A549 (cell line): ENCODE measurements at regions not wholly inside any gene's neighbourhood (a gene's known extent, or its start where the extent isn't known, plus 50 kb on each side); places are given as distances from the start of the nearest gene placed in this dataset.

Experiments used
- ATAC-seq, 2 experiments: fragments of 200-7000 bp in 1 of 2; fragments of >200 bp in 1 of 2; cut with Nextera tagmentation in 1 of 2; cut with Tn5 transposase in 1 of 2; 3 replicates each; pipeline versions ENCODE4 v1.8.0 to v1.9.1; 2018 to 2020; ENCODE audit warnings: mild to moderate bottlenecking in 1 of 2, moderate library complexity in 1 of 2
- CTCF ChIA-PET: fragments of 300-600 bp; sonication (Branson Sonifier 250); formaldehyde crosslinking; extraction: SDS; loops from one replicate; lab custom pipeline; 2021; ENCODE audit warnings: antibody characterized with exemption, inconsistent platforms; lab: Yijun Ruan, JAX
- POLR2A ChIA-PET: fragments of 350-600 bp; formaldehyde crosslinking; extraction: SDS; loops from one replicate; lab custom pipeline; 2021; ENCODE audit warnings: antibody characterized with exemption, inconsistent platforms; lab: Yijun Ruan, JAX
- DNase-seq, 2 experiments: peaks; one replicate each; pipeline versions ENCODE4 v3.0.0 to v3.0.0-alpha.2; 2011 to 2016; ENCODE audit warnings: low read depth in 1 of 2, low spot score in 1 of 2
- FAIRE-seq: peaks from 2 replicates; lab custom pipeline; 2011; peaks lifted over from hg19 to GRCh38; lab: Jason Lieb, UNC
- H3K27ac ChIP-seq, 2 experiments: fragments of >200 bp; sonication (Bioruptor Twin); formaldehyde crosslinking; 3 replicates each; pipeline ENCODE4 v1.5.1; 2016 to 2017
- H3K4me1 ChIP-seq: fragments of >200 bp; sonication (Bioruptor Twin); formaldehyde crosslinking; 3 replicates; pipeline ENCODE4 v1.6.1; 2016
- H3K4me2 ChIP-seq: fragments of >200 bp; sonication (Bioruptor Twin); formaldehyde crosslinking; 3 replicates; pipeline ENCODE4 v1.6.1; 2016
- H3K4me3 ChIP-seq: fragments of >200 bp; sonication (Bioruptor Twin); formaldehyde crosslinking; 3 replicates; pipeline ENCODE4 v1.5.1; 2016
- H3K9me3 ChIP-seq: fragments of >200 bp; sonication (Bioruptor Twin); formaldehyde crosslinking; 3 replicates; pipeline ENCODE4 v1.6.1; 2016
- BHLHE40 ChIP-seq: IDR thresholded peaks from 2 replicates; pipeline ENCODE4 v1.6.1; 2012; ENCODE audit warnings: low read depth, low read length, inconsistent platforms
- CBX2 ChIP-seq: fragments of 200-600 bp; sonication (generic); IDR thresholded peaks from 2 replicates; pipeline ENCODE4 v1.6.1; 2016; ENCODE audit warnings: low read depth, mild to moderate bottlenecking, borderline replicate concordance
- CBX8 ChIP-seq: fragments of 200-600 bp; sonication (generic); IDR thresholded peaks from 2 replicates; pipeline ENCODE4 v1.6.1; 2016
- CEBPB ChIP-seq, 2 experiments: fragments of >200 bp in 1 of 2; sonication (Bioruptor Twin) in 1 of 2; formaldehyde crosslinking in 1 of 2; IDR thresholded peaks; 2 replicates each; pipeline ENCODE4 v1.6.1; 2012 to 2016
- EHF ChIP-seq: fragments of 250-450 bp; sonication (Bioruptor Pico); IDR thresholded peaks from 2 replicates; pipeline ENCODE4 v1.5.0; 2020; ENCODE audit warnings: mild to moderate bottlenecking
- FOSB ChIP-seq: fragments of 250-450 bp; sonication (Bioruptor Pico); IDR thresholded peaks from 2 replicates; pipeline ENCODE4 v1.5.0; 2020; ENCODE audit warnings: mild to moderate bottlenecking, moderate library complexity
- FOSL2 ChIP-seq, 2 experiments: fragments of 450-650 bp in 1 of 2; fragments of >200 bp in 1 of 2; sonication (Bioruptor Twin) in 1 of 2; formaldehyde crosslinking; IDR thresholded peaks; 2 replicates each; pipeline versions ENCODE4 v1.5.0 to v1.6.1; 2016 to 2020; ENCODE audit warnings: mild to moderate bottlenecking in 1 of 2, moderate library complexity in 1 of 2
- GATA3 ChIP-seq: IDR thresholded peaks from 2 replicates; pipeline ENCODE4 v1.6.1; 2012; ENCODE audit warnings: borderline replicate concordance
- HEYL ChIP-seq: fragments of 250-450 bp; sonication (Bioruptor Pico); IDR thresholded peaks from 2 replicates; pipeline ENCODE4 v1.8.0; 2021; ENCODE audit warnings: mild to moderate bottlenecking, moderate library complexity
- HOXB13 ChIP-seq: fragments of 250-450 bp; sonication (Bioruptor Pico); IDR thresholded peaks from 2 replicates; pipeline ENCODE4 v1.5.0; 2020; ENCODE audit warnings: low read depth, mild to moderate bottlenecking, moderate library complexity
- KDM5A ChIP-seq: fragments of 200-600 bp; sonication (generic); IDR thresholded peaks from 2 replicates; pipeline ENCODE4 v1.6.1; 2016; ENCODE audit warnings: antibody characterized with exemption, mild to moderate bottlenecking
- MAFK ChIP-seq: fragments of 450-650 bp; IDR thresholded peaks from 2 replicates; pipeline ENCODE4 v1.6.1; 2014; ENCODE audit not compliant: partially characterized antibody
- NFE2L2 ChIP-seq: fragments of 150-350 bp; conservative IDR thresholded peaks from 2 replicates; pipeline ENCODE4 v1.6.1; 2014; ENCODE audit warnings: low read length
- NPAS2 ChIP-seq: fragments of 250-450 bp; sonication (Bioruptor Pico); IDR thresholded peaks from 2 replicates; pipeline ENCODE4 v1.8.0; 2022; ENCODE audit warnings: mild to moderate bottlenecking, moderate library complexity, borderline replicate concordance
- POLR2A ChIP-seq: IDR thresholded peaks from 2 replicates; pipeline ENCODE4 v1.6.1; 2012; ENCODE audit warnings: mild to moderate bottlenecking, low read length
- POLR2AphosphoS2 ChIP-seq: conservative IDR thresholded peaks from 2 replicates; pipeline ENCODE4 v1.6.1; 2012; ENCODE audit warnings: low read length, improper control_type of control experiment, inconsistent platforms
- RAD21 ChIP-seq, 2 experiments: fragments of >200 bp in 1 of 2; sonication (Bioruptor Twin) in 1 of 2; formaldehyde crosslinking in 1 of 2; IDR thresholded peaks in 1 of 2; conservative IDR thresholded peaks in 1 of 2; 2 replicates in 1 of 2; 3 replicates in 1 of 2; pipeline ENCODE4 v1.6.1; 2012 to 2018; ENCODE audit warnings: inconsistent platforms in 1 of 2
- RNF2 ChIP-seq: fragments of 200-600 bp; sonication (generic); IDR thresholded peaks from 2 replicates; pipeline ENCODE4 v1.6.1; 2016; ENCODE audit warnings: low read depth, mild to moderate bottlenecking, antibody characterized with exemption, moderate library complexity, borderline replicate concordance
- TFCP2L1 ChIP-seq: fragments of 250-450 bp; sonication (Bioruptor Pico); IDR thresholded peaks from 2 replicates; pipeline ENCODE4 v1.5.0; 2021; ENCODE audit warnings: mild to moderate bottlenecking
- WGBS: methylation state at CpG from one replicate; pipeline ENCODE4 v1.1.6; 2017; ENCODE audit errors: missing lambda C conversion rate; 5-methylcytosine and 5-hydroxymethylcytosine counted together
- TF ChIP-seq, protein P1 (sequence below): fragments of >200 bp; sonication (Bioruptor Twin); formaldehyde crosslinking; IDR thresholded peaks from 3 replicates; pipeline ENCODE4 v1.6.1; 2016
- TF ChIP-seq, protein P2 (sequence below): IDR thresholded peaks from 2 replicates; pipeline ENCODE4 v1.6.1; 2012
- TF ChIP-seq, protein P3 (sequence below): IDR thresholded peaks from 2 replicates; pipeline ENCODE4 v1.6.1; 2012; ENCODE audit warnings: low read depth, borderline replicate concordance
- TF ChIP-seq, protein P4 (sequence below): fragments of 250-450 bp; sonication (Bioruptor Pico); IDR thresholded peaks from 2 replicates; pipeline ENCODE4 v1.5.0; 2020; ENCODE audit warnings: low read depth, mild to moderate bottlenecking, moderate library complexity

DNA sequence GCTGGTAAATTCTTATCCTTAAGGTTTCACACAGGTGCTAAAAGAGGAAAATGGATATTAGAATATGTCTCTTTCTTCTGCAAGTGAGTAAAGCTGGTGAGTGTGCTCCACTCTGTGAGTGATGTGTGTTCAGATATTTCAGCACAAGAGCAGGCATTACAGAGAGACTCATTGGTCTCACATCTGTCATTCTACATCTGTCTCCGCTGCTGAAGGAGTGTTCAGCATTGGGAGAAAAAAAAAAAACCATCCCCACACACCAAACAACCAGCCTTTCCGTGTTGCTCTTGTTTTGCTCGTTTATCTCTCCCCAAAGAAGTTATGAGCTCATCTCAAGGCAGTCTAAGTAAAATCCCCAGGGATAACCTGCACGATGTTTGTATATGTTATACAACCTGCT lies 283.9 kb upstream of the SPHKAP start:
- no peak for ATAC-seq
- Histone ChIP-seq H3K4me1 (no peaks in the 10 kb centered on the region), H3K4me3 (no peak overlapping the region), H3K27ac (no peak overlapping the region), H3K9me3 (peaks cover 3% of the 10 kb centered on the region; the same call in 2 of the 3 replicates), H3K4me2 (no peak overlapping the region)
- 6% methylated on average over 4 of the region's 4 CpGs for WGBS
- CTCF ChIA-PET: no interaction called here
- POLR2A ChIA-PET: no interaction called here
- TF ChIP-seq CBX8 (no peak), HEYL (CRISPR knock-in tag) (no peak), GATA3 (no peak), POLR2A (no peak), CBX2 (no peak), EHF (CRISPR knock-in tag) (no peak), FOSL2 (IDR thresholded peaks at IDR 0.05) (no peak), FOSL2 (CRISPR knock-in tag; IDR thresholded peaks at IDR 0.05) (no peak)
- TF ChIP-seq, protein P1, sequence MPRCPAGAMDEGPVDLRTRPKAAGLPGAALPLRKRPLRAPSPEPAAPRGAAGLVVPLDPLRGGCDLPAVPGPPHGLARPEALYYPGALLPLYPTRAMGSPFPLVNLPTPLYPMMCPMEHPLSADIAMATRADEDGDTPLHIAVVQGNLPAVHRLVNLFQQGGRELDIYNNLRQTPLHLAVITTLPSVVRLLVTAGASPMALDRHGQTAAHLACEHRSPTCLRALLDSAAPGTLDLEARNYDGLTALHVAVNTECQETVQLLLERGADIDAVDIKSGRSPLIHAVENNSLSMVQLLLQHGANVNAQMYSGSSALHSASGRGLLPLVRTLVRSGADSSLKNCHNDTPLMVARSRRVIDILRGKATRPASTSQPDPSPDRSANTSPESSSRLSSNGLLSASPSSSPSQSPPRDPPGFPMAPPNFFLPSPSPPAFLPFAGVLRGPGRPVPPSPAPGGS: no peak
- TF ChIP-seq, protein P2, sequence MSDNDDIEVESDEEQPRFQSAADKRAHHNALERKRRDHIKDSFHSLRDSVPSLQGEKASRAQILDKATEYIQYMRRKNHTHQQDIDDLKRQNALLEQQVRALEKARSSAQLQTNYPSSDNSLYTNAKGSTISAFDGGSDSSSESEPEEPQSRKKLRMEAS: no peak
- DNase-seq: no peak
- FAIRE-seq: no peak

DNA sequence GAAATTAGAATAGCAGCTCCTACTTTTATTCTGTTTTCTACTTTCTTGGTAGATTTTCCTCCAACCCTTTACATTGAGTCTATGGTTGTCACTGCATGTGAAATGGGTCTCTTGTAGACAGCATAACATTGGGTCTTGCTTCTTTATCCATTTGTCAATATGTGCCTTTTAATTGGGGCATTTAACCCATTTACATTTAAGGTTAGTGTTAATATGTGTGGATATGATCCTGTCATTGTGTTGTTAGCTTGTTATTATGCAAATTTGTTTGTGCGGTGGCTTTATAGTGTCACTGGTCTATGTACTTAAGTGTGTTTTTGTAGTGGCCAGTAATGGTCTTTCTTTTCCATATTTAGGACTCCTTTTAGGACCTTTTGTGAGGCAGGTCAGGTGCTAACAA lies 276.9 kb upstream of the SPHKAP start:
- TF ChIP-seq POLR2AphosphoS2: no peak
- TF ChIP-seq, protein P3, sequence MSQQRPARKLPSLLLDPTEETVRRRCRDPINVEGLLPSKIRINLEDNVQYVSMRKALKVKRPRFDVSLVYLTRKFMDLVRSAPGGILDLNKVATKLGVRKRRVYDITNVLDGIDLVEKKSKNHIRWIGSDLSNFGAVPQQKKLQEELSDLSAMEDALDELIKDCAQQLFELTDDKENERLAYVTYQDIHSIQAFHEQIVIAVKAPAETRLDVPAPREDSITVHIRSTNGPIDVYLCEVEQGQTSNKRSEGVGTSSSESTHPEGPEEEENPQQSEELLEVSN: no peak
- no peak for TF ChIP-seq NPAS2
- no peak for TF ChIP-seq FOSB (CRISPR knock-in tag)
- TF ChIP-seq, protein P4, sequence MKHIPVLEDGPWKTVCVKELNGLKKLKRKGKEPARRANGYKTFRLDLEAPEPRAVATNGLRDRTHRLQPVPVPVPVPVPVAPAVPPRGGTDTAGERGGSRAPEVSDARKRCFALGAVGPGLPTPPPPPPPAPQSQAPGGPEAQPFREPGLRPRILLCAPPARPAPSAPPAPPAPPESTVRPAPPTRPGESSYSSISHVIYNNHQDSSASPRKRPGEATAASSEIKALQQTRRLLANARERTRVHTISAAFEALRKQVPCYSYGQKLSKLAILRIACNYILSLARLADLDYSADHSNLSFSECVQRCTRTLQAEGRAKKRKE (CRISPR knock-in tag): no peak
- no peak for TF ChIP-seq RNF2
- no peak for TF ChIP-seq RAD21 (conservative IDR thresholded peaks at IDR 0.05 in 1 of 2, IDR thresholded peaks at IDR 0.05 in 1 of 2)
- TF ChIP-seq BHLHE40: no peak
- TF ChIP-seq TFCP2L1 (CRISPR knock-in tag): no peak
- no peak overlapping the region for H3K4me2 ChIP-seq
- no peaks in the 10 kb centered on the region for H3K4me1 ChIP-seq
- ChIA-PET POLR2A (no interaction called here), CTCF (no interaction called here)
- no peak for DNase-seq
- 91% methylated on average over 1 of the region's 1 CpG for WGBS
- no peak for FAIRE-seq
- H3K4me3 ChIP-seq: no peak overlapping the region
- peaks cover 5% of the 10 kb centered on the region; the same call in 1 of the 3 replicates for H3K9me3 ChIP-seq
- no peak overlapping the region for H3K27ac ChIP-seq
- no peak for ATAC-seq

DNA sequence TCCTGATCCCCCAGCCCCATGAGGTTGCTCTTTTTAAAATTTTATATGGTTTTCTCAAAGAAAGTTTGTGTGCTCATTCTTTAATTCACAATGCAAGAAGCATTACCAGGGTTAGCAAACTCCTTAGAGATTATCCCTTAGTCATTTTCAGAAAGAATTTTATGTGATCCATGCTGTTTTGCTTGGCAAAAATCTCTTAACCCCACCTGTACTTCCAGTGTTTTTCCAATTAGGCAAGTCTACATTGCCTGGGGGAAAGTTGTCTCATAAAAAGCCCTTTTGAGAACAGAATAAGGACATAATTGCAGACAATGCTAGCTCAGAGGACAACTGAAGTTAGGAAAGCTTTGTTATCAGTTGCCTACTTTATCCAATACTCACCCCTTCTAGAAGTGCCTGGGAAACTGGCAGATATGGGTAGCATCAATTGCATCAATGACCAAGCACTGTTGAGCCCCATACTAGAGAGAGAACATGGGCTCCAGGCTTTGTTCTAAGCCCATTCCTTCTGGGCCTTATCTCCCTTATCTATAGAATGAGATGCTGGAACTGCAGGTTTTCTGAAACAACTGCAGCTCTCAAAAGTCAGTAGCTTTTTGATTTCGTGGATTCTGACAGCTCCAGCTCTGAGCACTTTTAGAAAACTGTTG lies 265.9 kb upstream of the SPHKAP start:
- 3% methylated on average over 1 of the region's 1 CpG for WGBS
- H3K4me1 ChIP-seq: no peaks in the 10 kb centered on the region
- no peaks in the 10 kb centered on the region for H3K9me3 ChIP-seq
- POLR2A ChIA-PET: no interaction called here
- no peak overlapping the region for H3K4me3 ChIP-seq
- FAIRE-seq: no peak
- TF ChIP-seq KDM5A (no peak), MAFK (no peak), POLR2AphosphoS2 (no peak), CEBPB (IDR thresholded peaks at IDR 0.05) (no peak), RNF2 (no peak), FOSB (CRISPR knock-in tag) (no peak), CBX8 (no peak), NFE2L2 (no peak), HOXB13 (CRISPR knock-in tag) (no peak)
- TF ChIP-seq, protein P2: no peak
- TF ChIP-seq, all 56 proteins: peak for 0
- DNase-seq (no peak), ATAC-seq (no peak)
- CTCF ChIA-PET: no interaction called here
- Histone ChIP-seq H3K4me2 (no peak overlapping the region), H3K27ac (no peak overlapping the region)
